ENCODE measurements at regions not wholly inside any gene's neighbourhood (a gene's known extent, or its start where the extent isn't known, plus 50 kb on each side); places are given as distances from the start of the nearest gene placed in this dataset.
A peak's percentile ranks its signal among the peaks of the same experiment; 100 is the strongest.

GRCh38 chr6:112503091-112503596 is 156.0 kb downstream of the RFPL4B start:
- Histone ChIP-seq H3K9me3 (replicated peaks; ENCODE audit: control insufficient read depth, insufficient read depth, low read length) (no peaks in the 10 kb centered on the region), H3K9me1 (replicated peaks; ENCODE audit: control insufficient read depth, extremely low read depth, insufficient read depth, low read length) (no peaks in the 10 kb centered on the region), H3K4me2 (ENCODE audit: insufficient read depth, low read length) (no peak overlapping the region), H2AFZ (ENCODE audit: low read depth, low read length) (peak overlapping the region; percentile 75), H3K4me3 (replicated peaks in 1 of 3; ENCODE audit: insufficient read depth in 1 of 3, low read depth in 1 of 3, low read length in 3 of 3) (no peak overlapping the region), H3K36me3 (ENCODE audit: control insufficient read depth in 2 of 2, extremely low read depth in 1 of 2, insufficient read depth in 2 of 2, low read length in 2 of 2) (no peaks in the 10 kb centered on the region), H3K79me2 (ENCODE audit: control insufficient read depth, insufficient read depth, low read length) (no peaks in the 10 kb centered on the region), H3K9ac (replicated peaks; ENCODE audit: extremely low read depth, insufficient read depth, low read length) (no peak overlapping the region), H4K20me1 (replicated peaks; ENCODE audit: control insufficient read depth, extremely low read depth, insufficient read depth, low read length) (no peaks in the 10 kb centered on the region), H3K27me3 (ENCODE audit: control insufficient read depth in 2 of 2, insufficient read depth in 2 of 2, low read length in 2 of 2) (no peaks in the 10 kb centered on the region), H3K27ac (ENCODE audit: insufficient read depth, low read depth, low read length) (no peak overlapping the region), H3K4me1 (ENCODE audit: control insufficient read depth, extremely low read depth, insufficient read depth, low read length) (peaks cover 2% of the 10 kb centered on the region)
- DNase-seq (ENCODE audit: low read depth, low spot score) = peak; percentile 6
- intact Hi-C loops (cut with micrococcal nuclease) (loop anchor here (2.0 to 10.0 kb wide), 3 partner anchors 166 to 1432 kb away; no protein-coding TSS in a partner anchor), dilution Hi-C loops (cut with MboI; ENCODE audit: extremely low pct_ligation_motif_present, low sequenced_read_pairs) (no loop called here)
- BruUV-seq (replicated peaks) = no TSS peak
- CTCF ChIA-PET = interaction anchor here (0.6 to 1.6 kb wide), 15 partner anchors 10 to 1433 kb away, joined by 3 to 9 read pairs (median 4); no protein-coding TSS in a partner anchor
- POLR2A ChIA-PET = no interaction called here
- TF ChIP-seq FOS (IDR thresholded peaks at IDR 0.05; ENCODE audit: borderline replicate concordance, insufficient read depth, low read length) = no peak
- no peak for TF ChIP-seq MAX (IDR thresholded peaks at IDR 0.05; ENCODE audit: insufficient read depth, insufficient read length)
- TF ChIP-seq POLR2AphosphoS5 (IDR thresholded peaks at IDR 0.05; ENCODE audit: insufficient read depth, low read depth, low read length) = no peak
- no peak for TF ChIP-seq JUN (IDR thresholded peaks at IDR 0.05; ENCODE audit: borderline replicate concordance, insufficient read depth, insufficient read length, low read depth)
- no peak for TF ChIP-seq EZH2 (IDR thresholded peaks at IDR 0.05; ENCODE audit: borderline replicate concordance, low read depth, low read length, severe bottlenecking)
- no peak for TF ChIP-seq MYC (IDR thresholded peaks at IDR 0.05; ENCODE audit: low read depth, low read length)
- TF ChIP-seq POLR2A (IDR thresholded peaks at IDR 0.05; ENCODE audit: low read depth, low read length) = no peak
- TF ChIP-seq CTCF (IDR thresholded peaks at IDR 0.05; ENCODE audit: extremely low read depth in 1 of 2, insufficient read depth in 1 of 2, low read depth in 1 of 2, low read length in 2 of 2) = no peak
- TF ChIP-seq GATA2 (IDR thresholded peaks at IDR 0.05; ENCODE audit: insufficient read depth, insufficient read length, low read depth, low read length) = no peak
- FAIRE-seq = no peak

All from endothelial cell of umbilical vein (primary cell).